GM10248 (cell line): ENCODE measurements at regions not wholly inside any gene's neighbourhood (a gene's known extent, or its start where the extent isn't known, plus 50 kb on each side); places are given as distances from the start of the nearest gene placed in this dataset.

Source experiments
- CTCF ChIA-PET: fragments of 300-600 bp; sonication (Branson Sonifier 250); formaldehyde crosslinking; extraction: SDS; loops from one replicate; lab custom pipeline; 2021; ENCODE audit warnings: antibody characterized with exemption; lab: Yijun Ruan, JAX
- POLR2A ChIA-PET: fragments of 350-650 bp; sonication (Branson Sonifier 250); formaldehyde crosslinking; extraction: SDS; loops from one replicate; lab custom pipeline; 2020; ENCODE audit warnings: antibody characterized with exemption; lab: Yijun Ruan, JAX
- DNase-seq: peaks from one replicate; pipeline ENCODE4 v3.0.0; 2012; ENCODE audit errors: extremely low spot score
- TF ChIP-seq, protein P1 (sequence below): IDR thresholded peaks from 2 replicates; pipeline ENCODE4 v1.5.1; 2012; ENCODE audit warnings: mild to moderate bottlenecking, low read depth; ENCODE audit errors: extremely low read depth, missing control alignments, control extremely low read depth

DNA sequence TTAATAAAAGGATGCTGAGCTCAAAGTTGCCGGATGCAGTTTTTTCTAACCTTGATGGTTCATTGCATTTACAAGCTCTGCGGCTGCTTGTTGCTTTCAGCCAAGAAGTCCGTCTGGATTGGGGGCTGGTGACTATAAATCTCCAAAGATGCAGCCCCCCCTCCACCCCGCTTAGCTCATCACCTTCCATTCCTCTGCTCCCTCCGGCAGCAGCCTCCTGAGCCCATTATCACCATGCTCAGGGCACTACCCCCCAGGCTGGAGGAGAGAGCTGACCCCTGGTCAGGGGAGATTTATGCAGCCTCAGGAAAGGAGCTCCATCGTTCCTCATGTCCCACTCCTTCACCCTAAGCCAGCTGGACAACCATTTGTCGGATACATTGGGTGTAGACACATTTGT lies 55.3 kb upstream of the ZRANB1 start:
- CTCF ChIA-PET: no interaction called here
- TF ChIP-seq, protein P1, sequence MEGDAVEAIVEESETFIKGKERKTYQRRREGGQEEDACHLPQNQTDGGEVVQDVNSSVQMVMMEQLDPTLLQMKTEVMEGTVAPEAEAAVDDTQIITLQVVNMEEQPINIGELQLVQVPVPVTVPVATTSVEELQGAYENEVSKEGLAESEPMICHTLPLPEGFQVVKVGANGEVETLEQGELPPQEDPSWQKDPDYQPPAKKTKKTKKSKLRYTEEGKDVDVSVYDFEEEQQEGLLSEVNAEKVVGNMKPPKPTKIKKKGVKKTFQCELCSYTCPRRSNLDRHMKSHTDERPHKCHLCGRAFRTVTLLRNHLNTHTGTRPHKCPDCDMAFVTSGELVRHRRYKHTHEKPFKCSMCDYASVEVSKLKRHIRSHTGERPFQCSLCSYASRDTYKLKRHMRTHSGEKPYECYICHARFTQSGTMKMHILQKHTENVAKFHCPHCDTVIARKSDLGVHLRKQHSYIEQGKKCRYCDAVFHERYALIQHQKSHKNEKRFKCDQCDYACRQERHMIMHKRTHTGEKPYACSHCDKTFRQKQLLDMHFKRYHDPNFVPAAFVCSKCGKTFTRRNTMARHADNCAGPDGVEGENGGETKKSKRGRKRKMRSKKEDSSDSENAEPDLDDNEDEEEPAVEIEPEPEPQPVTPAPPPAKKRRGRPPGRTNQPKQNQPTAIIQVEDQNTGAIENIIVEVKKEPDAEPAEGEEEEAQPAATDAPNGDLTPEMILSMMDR: no peak
- POLR2A ChIA-PET: no interaction called here
- no peak for DNase-seq

GRCh38 chr10:124888262-124888661 lies 53.7 kb upstream of the ZRANB1 start:
- DNase-seq: no peak
- TF ChIP-seq, protein P1: no peak
- ChIA-PET POLR2A (no interaction called here), CTCF (no interaction called here)

- CTCF ChIA-PET: interaction anchor here (1.3 to 1.6 kb wide), 3 partner anchors 11 to 24 kb away, joined by 4 to 6 read pairs (median 5); no protein-coding TSS in a partner anchor
- POLR2A ChIA-PET: no interaction called here
- DNase-seq: no peak
- TF ChIP-seq, protein P1: no peak
Observed at GRCh38 chr10:124892031-124892430, 49.9 kb upstream of the ZRANB1 start.
